ENCODE measurements at regions not wholly inside any gene's neighbourhood (a gene's known extent, or its start where the extent isn't known, plus 50 kb on each side); places are given as distances from the start of the nearest gene placed in this dataset.

DNA sequence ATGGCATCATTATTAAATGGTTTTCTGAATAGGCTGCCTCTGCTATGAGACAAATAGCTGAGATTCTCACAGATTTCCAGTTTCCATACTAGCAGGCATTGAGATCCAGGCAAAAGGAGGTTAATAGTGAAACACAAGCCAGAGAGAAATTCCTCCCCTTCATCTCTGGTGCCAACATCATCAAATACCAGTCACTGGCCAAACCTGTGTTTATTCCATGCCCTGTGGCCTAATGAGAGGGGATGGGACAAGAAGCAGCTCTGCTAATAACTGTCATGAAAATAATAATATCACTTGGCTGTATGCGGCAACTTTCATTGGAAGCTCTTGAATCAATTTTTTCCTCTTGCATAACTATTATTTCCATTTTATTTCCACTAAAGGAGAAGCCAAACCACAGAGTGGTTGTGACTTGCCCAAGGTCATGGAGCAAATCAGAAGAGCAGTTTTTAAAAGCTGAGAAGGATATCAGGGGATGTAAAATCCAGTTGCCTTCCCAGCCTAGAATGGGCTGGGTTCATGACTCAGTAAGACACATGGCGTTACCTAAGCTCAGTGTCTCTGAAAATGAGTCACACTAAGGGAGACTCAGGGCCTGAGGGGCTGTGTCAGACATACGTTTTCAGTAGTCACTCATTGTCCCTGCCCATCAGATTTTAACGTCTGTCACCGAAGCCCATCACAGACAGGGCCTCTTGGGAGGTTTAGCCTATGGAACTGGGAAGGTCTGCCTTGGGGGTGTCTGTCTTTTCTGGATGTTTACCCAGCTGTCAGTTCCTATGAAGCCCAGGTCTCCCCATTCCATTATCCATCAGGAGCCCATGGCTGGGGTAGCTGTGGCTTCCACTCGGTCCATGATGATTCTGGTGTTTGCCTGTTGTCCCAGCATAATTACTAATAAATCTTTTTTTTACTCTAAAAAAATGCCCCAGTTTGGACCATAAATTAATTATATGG is 208.8 kb upstream of the EEA1 start:
- Histone ChIP-seq H2AFZ (ENCODE audit: low read length) (no peak overlapping the region), H3K9me2 (replicated peaks; ENCODE audit: low read depth, low read length) (no peaks in the 10 kb centered on the region), H3K9me3 (ENCODE audit: insufficient read depth, low read depth, low read length) (no peaks in the 10 kb centered on the region), H3K4me1 (ENCODE audit: insufficient read depth, low read length, poor library complexity, severe bottlenecking) (peaks cover 28% of the 10 kb centered on the region), H3K36me3 (ENCODE audit: insufficient read depth, low read length) (no peaks in the 10 kb centered on the region), H3F3A (ENCODE audit: low read depth) (no peaks in the 10 kb centered on the region), H4K20me1 (ENCODE audit: insufficient read depth, low read length, poor library complexity, severe bottlenecking) (no peaks in the 10 kb centered on the region), H3K9ac (ENCODE audit: low read depth, low read length, poor library complexity, severe bottlenecking) (no peak overlapping the region), H3K27me3 (ENCODE audit: insufficient read depth, low read length, poor library complexity, severe bottlenecking) (no peaks in the 10 kb centered on the region), H3K4me3 (ENCODE audit: low read length, poor library complexity, severe bottlenecking) (no peak overlapping the region), H3K79me2 (ENCODE audit: insufficient read depth, low read length) (no peaks in the 10 kb centered on the region), H3K4me2 (ENCODE audit: low read depth, low read length, poor library complexity, severe bottlenecking) (no peak overlapping the region)
- TF ChIP-seq EZH2phosphoT487 (IDR thresholded peaks at IDR 0.05; ENCODE audit: borderline replicate concordance) = no peak
- TF ChIP-seq, protein P1, sequence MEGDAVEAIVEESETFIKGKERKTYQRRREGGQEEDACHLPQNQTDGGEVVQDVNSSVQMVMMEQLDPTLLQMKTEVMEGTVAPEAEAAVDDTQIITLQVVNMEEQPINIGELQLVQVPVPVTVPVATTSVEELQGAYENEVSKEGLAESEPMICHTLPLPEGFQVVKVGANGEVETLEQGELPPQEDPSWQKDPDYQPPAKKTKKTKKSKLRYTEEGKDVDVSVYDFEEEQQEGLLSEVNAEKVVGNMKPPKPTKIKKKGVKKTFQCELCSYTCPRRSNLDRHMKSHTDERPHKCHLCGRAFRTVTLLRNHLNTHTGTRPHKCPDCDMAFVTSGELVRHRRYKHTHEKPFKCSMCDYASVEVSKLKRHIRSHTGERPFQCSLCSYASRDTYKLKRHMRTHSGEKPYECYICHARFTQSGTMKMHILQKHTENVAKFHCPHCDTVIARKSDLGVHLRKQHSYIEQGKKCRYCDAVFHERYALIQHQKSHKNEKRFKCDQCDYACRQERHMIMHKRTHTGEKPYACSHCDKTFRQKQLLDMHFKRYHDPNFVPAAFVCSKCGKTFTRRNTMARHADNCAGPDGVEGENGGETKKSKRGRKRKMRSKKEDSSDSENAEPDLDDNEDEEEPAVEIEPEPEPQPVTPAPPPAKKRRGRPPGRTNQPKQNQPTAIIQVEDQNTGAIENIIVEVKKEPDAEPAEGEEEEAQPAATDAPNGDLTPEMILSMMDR (conservative IDR thresholded peaks at IDR 0.05; ENCODE audit: low read length) = no peak

DNA sequence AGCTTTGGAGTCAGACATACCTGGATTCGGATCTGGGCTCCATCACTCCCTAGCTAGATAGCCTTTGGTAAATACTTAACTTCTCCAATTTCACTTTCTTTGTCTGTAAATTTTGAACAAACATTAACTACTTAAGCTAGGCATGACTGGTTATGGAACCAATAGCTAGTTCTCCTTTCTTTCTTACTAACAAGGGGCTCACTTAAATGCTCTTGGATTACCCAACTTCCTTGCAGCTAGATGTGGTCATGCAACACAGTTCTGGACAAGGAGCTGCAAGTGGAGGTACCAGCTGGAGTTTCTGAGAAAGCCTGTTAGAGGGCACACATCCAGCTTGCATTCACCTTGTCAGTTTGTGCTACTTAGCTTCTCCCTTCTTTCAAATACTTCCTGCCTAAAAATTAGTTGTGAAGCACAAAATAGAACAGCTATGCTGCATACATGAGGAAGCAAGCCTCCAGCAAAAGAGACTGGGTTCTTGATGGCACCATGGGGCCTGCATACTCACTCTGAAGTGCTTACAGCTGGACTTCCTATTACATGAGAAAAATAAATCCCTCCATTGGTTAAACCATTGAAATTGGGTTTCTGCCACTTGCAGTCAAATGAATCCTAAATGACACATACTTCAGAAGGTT is 210.1 kb upstream of the EEA1 start:
- no peak overlapping the region for H3K4me2 ChIP-seq (ENCODE audit: low read depth, low read length, poor library complexity, severe bottlenecking)
- no peaks in the 10 kb centered on the region for H3K36me3 ChIP-seq (ENCODE audit: insufficient read depth, low read length)
- H3K79me2 ChIP-seq (ENCODE audit: insufficient read depth, low read length) = no peaks in the 10 kb centered on the region
- H3K27me3 ChIP-seq (ENCODE audit: insufficient read depth, low read length, poor library complexity, severe bottlenecking) = no peaks in the 10 kb centered on the region
- 0 out of 2 replicates have a peak overlapping the region, but pooled peaks have one; percentile 0 for H2AFZ ChIP-seq (ENCODE audit: low read length)
- no peak overlapping the region for H3K9ac ChIP-seq (ENCODE audit: low read depth, low read length, poor library complexity, severe bottlenecking)
- H3K4me3 ChIP-seq (ENCODE audit: low read length, poor library complexity, severe bottlenecking) = no peak overlapping the region
- H3F3A ChIP-seq (ENCODE audit: low read depth) = no peaks in the 10 kb centered on the region
- no peak for TF ChIP-seq EZH2phosphoT487 (IDR thresholded peaks at IDR 0.05; ENCODE audit: borderline replicate concordance)
- TF ChIP-seq, protein P1 (conservative IDR thresholded peaks at IDR 0.05; ENCODE audit: low read length) = no peak
- no peaks in the 10 kb centered on the region for H3K9me2 ChIP-seq (replicated peaks; ENCODE audit: low read depth, low read length)
- H3K4me1 ChIP-seq (ENCODE audit: insufficient read depth, low read length, poor library complexity, severe bottlenecking) = peaks cover 28% of the 10 kb centered on the region
- H4K20me1 ChIP-seq (ENCODE audit: insufficient read depth, low read length, poor library complexity, severe bottlenecking) = no peaks in the 10 kb centered on the region
- no peaks in the 10 kb centered on the region for H3K9me3 ChIP-seq (ENCODE audit: insufficient read depth, low read depth, low read length)

DNA sequence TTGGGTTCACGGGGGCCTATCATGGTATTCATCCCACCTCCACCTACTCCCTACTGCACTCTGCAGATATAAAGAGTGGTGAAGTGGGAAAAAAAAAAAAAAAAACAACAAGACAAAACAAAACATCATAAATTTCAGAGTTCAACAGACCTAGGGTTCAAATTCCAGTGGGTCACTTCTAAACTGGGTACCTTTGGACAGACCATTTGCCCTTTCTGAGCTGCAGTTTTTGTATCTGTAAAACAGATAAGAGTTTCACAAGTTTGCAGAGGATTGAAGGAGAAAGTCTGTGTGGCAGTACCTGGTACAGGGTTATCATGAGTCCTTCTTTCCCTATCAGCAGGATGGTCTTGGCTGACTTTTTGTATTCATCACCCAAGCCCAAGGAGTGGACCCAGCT is 211.2 kb upstream of the EEA1 start:
- no peak overlapping the region for H3K4me2 ChIP-seq (ENCODE audit: low read depth, low read length, poor library complexity, severe bottlenecking)
- no peak overlapping the region for H2AFZ ChIP-seq (ENCODE audit: low read length)
- no peak for TF ChIP-seq EZH2phosphoT487 (IDR thresholded peaks at IDR 0.05; ENCODE audit: borderline replicate concordance)
- TF ChIP-seq, protein P1 (conservative IDR thresholded peaks at IDR 0.05; ENCODE audit: low read length) = no peak
- no peaks in the 10 kb centered on the region for H3K79me2 ChIP-seq (ENCODE audit: insufficient read depth, low read length)
- H3K4me3 ChIP-seq (ENCODE audit: low read length, poor library complexity, severe bottlenecking) = no peak overlapping the region
- no peaks in the 10 kb centered on the region for H3K27me3 ChIP-seq (ENCODE audit: insufficient read depth, low read length, poor library complexity, severe bottlenecking)
- H3F3A ChIP-seq (ENCODE audit: low read depth) = no peaks in the 10 kb centered on the region
- H3K36me3 ChIP-seq (ENCODE audit: insufficient read depth, low read length) = no peaks in the 10 kb centered on the region
- no peaks in the 10 kb centered on the region for H4K20me1 ChIP-seq (ENCODE audit: insufficient read depth, low read length, poor library complexity, severe bottlenecking)
- no peaks in the 10 kb centered on the region for H3K9me2 ChIP-seq (replicated peaks; ENCODE audit: low read depth, low read length)
- H3K9me3 ChIP-seq (ENCODE audit: insufficient read depth, low read depth, low read length) = no peaks in the 10 kb centered on the region
- no peak overlapping the region for H3K9ac ChIP-seq (ENCODE audit: low read depth, low read length, poor library complexity, severe bottlenecking)
- peaks cover 17% of the 10 kb centered on the region for H3K4me1 ChIP-seq (ENCODE audit: insufficient read depth, low read length, poor library complexity, severe bottlenecking)
